IMR-90 (cell line): ENCODE measurements at regions not wholly inside any gene's neighbourhood (a gene's known extent, or its start where the extent isn't known, plus 50 kb on each side); places are given as distances from the start of the nearest gene placed in this dataset.

ENCODE experiments used
- ATAC-seq: fragments of 200-7000 bp; cut with Tn5 transposase; 2 replicates; pipeline ENCODE4 v1.9.1; 2020; ENCODE audit warnings: low read depth, mild to moderate bottlenecking, moderate library complexity
- BruUV-seq: library from RNA; stranded (reverse); fragments of 400-500 nt; replicated peaks from 2 replicates; lab custom pipeline; 2021; lab: Mats Ljungman, UMichigan
- CTCF ChIA-PET: fragments of 300-600 bp; formaldehyde crosslinking; extraction: SDS; loops from one replicate; lab custom pipeline; 2021; ENCODE audit warnings: antibody characterized with exemption; lab: Yijun Ruan, JAX
- POLR2A ChIA-PET: fragments of 300-600 bp; sonication (Branson Sonifier 250); formaldehyde crosslinking; loops from one replicate; lab custom pipeline; 2022; ENCODE audit warnings: antibody characterized with exemption; ENCODE audit not compliant: unreplicated experiment; lab: Charles Lee
- DNase-seq: peaks from one replicate; pipeline ENCODE4 v3.0.0; 2013
- H2AFZ ChIP-seq: replicated peaks from 2 replicates; pipeline ENCODE3; 2013; ENCODE audit warnings: low read length, mild to moderate bottlenecking; ENCODE audit not compliant: poor library complexity
- H2AK5ac ChIP-seq: 2 replicates; pipeline ENCODE4 v1.6.1; 2013; ENCODE audit warnings: low read depth, low read length, inconsistent platforms
- H2AK9ac ChIP-seq: replicated peaks from 2 replicates; pipeline ENCODE3; 2013; ENCODE audit warnings: mild to moderate bottlenecking, low read depth, low read length, moderate library complexity; ENCODE audit not compliant: poor library complexity
- H2BK120ac ChIP-seq: 2 replicates; pipeline ENCODE4 v1.6.1; 2013; ENCODE audit warnings: low read depth, low read length, inconsistent platforms
- H2BK15ac ChIP-seq: 3 replicates; pipeline ENCODE4 v1.6.1; 2013; ENCODE audit warnings: low read depth, low read length, inconsistent platforms
- H2BK20ac ChIP-seq: 2 replicates; pipeline ENCODE4 v1.6.1; 2013; ENCODE audit warnings: low read depth, mild to moderate bottlenecking, inconsistent platforms, low read length, moderate library complexity
- H2BK5ac ChIP-seq: 2 replicates; pipeline ENCODE4 v1.6.1; 2013; ENCODE audit warnings: mild to moderate bottlenecking, low read depth, low read length, inconsistent platforms; ENCODE audit not compliant: poor library complexity, severe bottlenecking
- H3K14ac ChIP-seq: replicated peaks from 2 replicates; pipeline ENCODE4 v1.6.1; 2013; ENCODE audit warnings: low read depth, low read length, inconsistent platforms
- H3K18ac ChIP-seq: 2 replicates; pipeline ENCODE4 v1.6.1; 2013; ENCODE audit warnings: low read depth, low read length, control low read depth
- H3K23ac ChIP-seq: 2 replicates; pipeline ENCODE4 v1.6.1; 2013; ENCODE audit warnings: low read depth, low read length, inconsistent platforms
- H3K27ac ChIP-seq: 2 replicates; pipeline ENCODE4 v1.5.1; 2013; ENCODE audit warnings: mild to moderate bottlenecking, control low read depth, low read length; ENCODE audit not compliant: insufficient read depth
- H3K27me3 ChIP-seq: 2 replicates; pipeline ENCODE4 v1.6.1; 2013; ENCODE audit warnings: low read length; ENCODE audit not compliant: control insufficient read depth, insufficient read depth
- H3K36me3 ChIP-seq: 2 replicates; pipeline ENCODE4 v1.6.1; 2013; ENCODE audit warnings: low read length, mixed read lengths; ENCODE audit not compliant: control insufficient read depth, insufficient read depth
- H3K4ac ChIP-seq: 2 replicates; pipeline ENCODE4 v1.6.1; 2013; ENCODE audit warnings: low read depth, low read length, inconsistent platforms
- H3K4me1 ChIP-seq: 2 replicates; pipeline ENCODE4 v1.6.1; 2013; ENCODE audit warnings: low read length, mixed read lengths; ENCODE audit not compliant: control insufficient read depth, insufficient read depth
- H3K4me2 ChIP-seq: 2 replicates; pipeline ENCODE4 v1.6.1; 2013; ENCODE audit warnings: low read depth, mild to moderate bottlenecking, control low read depth, low read length, moderate library complexity
- H3K4me3 ChIP-seq: 2 replicates; pipeline ENCODE4 v1.5.1; 2013; ENCODE audit warnings: low read depth, mild to moderate bottlenecking, control low read depth, low read length, moderate library complexity; ENCODE audit not compliant: insufficient read depth
- H3K56ac ChIP-seq: 2 replicates; pipeline ENCODE4 v1.6.1; 2013; ENCODE audit warnings: low read length, inconsistent platforms; ENCODE audit not compliant: insufficient read depth; ENCODE audit errors: extremely low read depth
- H3K79me1 ChIP-seq, 2 experiments: 2 replicates each; pipeline ENCODE4 v1.6.1; 2013; ENCODE audit warnings: low read length in 2 of 2, inconsistent platforms in 1 of 2, low read depth in 1 of 2
- H3K9ac ChIP-seq: 2 replicates; pipeline ENCODE4 v1.6.1; 2013; ENCODE audit warnings: low read depth, low read length, control low read depth
- H3K9me1 ChIP-seq: 2 replicates; pipeline ENCODE4 v1.6.1; 2013; ENCODE audit warnings: low read length, inconsistent platforms; ENCODE audit not compliant: insufficient read depth
- H3K9me3 ChIP-seq: 2 replicates; pipeline ENCODE4 v1.6.1; 2013; ENCODE audit warnings: low read length; ENCODE audit not compliant: control insufficient read depth, insufficient read depth
- H4K20me1 ChIP-seq: 2 replicates; pipeline ENCODE4 v1.6.1; 2013; ENCODE audit warnings: low read length, inconsistent platforms; ENCODE audit not compliant: insufficient read depth
- H4K5ac ChIP-seq: 2 replicates; pipeline ENCODE4 v1.6.1; 2013; ENCODE audit warnings: mild to moderate bottlenecking, low read depth, low read length, control low read depth
- H4K8ac ChIP-seq, 2 experiments: 2 replicates each; pipeline ENCODE4 v1.6.1; 2013; ENCODE audit warnings: low read depth in 2 of 2, low read length in 2 of 2, control low read depth in 1 of 2, inconsistent platforms in 1 of 2
- H4K91ac ChIP-seq: 2 replicates; pipeline ENCODE4 v1.6.1; 2013; ENCODE audit warnings: low read depth, low read length, inconsistent platforms; ENCODE audit not compliant: insufficient read depth
- BHLHE40 ChIP-seq: fragments of 150-350 bp; IDR thresholded peaks from 2 replicates; pipeline ENCODE4 v1.6.1; 2016; ENCODE audit warnings: mild to moderate bottlenecking, low read depth, low read length
- CHD1 ChIP-seq: IDR thresholded peaks from 2 replicates; pipeline ENCODE4 v1.6.1; 2012; ENCODE audit warnings: low read depth, low read length, improper control_type of control experiment
- MAZ ChIP-seq: IDR thresholded peaks from 2 replicates; pipeline ENCODE4 v1.6.1; 2012; ENCODE audit warnings: low read depth, mild to moderate bottlenecking, low read length, improper control_type of control experiment, moderate library complexity, borderline replicate concordance
- MXI1 ChIP-seq: IDR thresholded peaks from 2 replicates; pipeline ENCODE4 v1.6.1; 2012; ENCODE audit warnings: low read depth, mild to moderate bottlenecking, low read length, moderate library complexity, borderline replicate concordance
- NFE2L2 ChIP-seq: fragments of 150-350 bp; IDR thresholded peaks from 2 replicates; pipeline ENCODE4 v1.6.1; 2016; ENCODE audit warnings: low read depth, mild to moderate bottlenecking, low read length
- RAD21 ChIP-seq: IDR thresholded peaks from 2 replicates; pipeline ENCODE4 v1.6.1; 2012; ENCODE audit warnings: low read length, improper control_type of control experiment
- RCOR1 ChIP-seq: IDR thresholded peaks from 2 replicates; pipeline ENCODE4 v1.6.1; 2012; ENCODE audit warnings: mild to moderate bottlenecking, low read length, improper control_type of control experiment; ENCODE audit not compliant: insufficient replicate concordance
- RFX5 ChIP-seq: IDR thresholded peaks from 2 replicates; pipeline ENCODE4 v1.8.0; 2012; ENCODE audit warnings: low read depth, mild to moderate bottlenecking, low read length, moderate library complexity
- SMC3 ChIP-seq: fragments of 150-350 bp; IDR thresholded peaks from 2 replicates; pipeline ENCODE4 v1.6.1; 2016; ENCODE audit warnings: low read depth, mild to moderate bottlenecking, antibody characterized with exemption, low read length, moderate library complexity
- USF2 ChIP-seq: fragments of 150-350 bp; IDR thresholded peaks from 2 replicates; pipeline ENCODE4 v1.6.1; 2017; ENCODE audit warnings: mild to moderate bottlenecking, antibody characterized with exemption, low read length, low read depth
- WGBS, 2 experiments: methylation state at CpG; one replicate each; pipeline versions ENCODE4 v1.1.5 to v1.1.7; 2013; ENCODE audit warnings: missing lambda C conversion rate in 2 of 2; ENCODE audit not compliant: insufficient read length in 1 of 2; ENCODE audit errors: extremely low coverage in 2 of 2; 5-methylcytosine and 5-hydroxymethylcytosine counted together
- dilution Hi-C: fragments of 300-500 bp; cut with HindIII; formaldehyde crosslinking; loops from one replicate; pipeline ENCODE4 v1.14.3; 2018; ENCODE audit warnings: low sequenced_read_pairs; ENCODE audit not compliant: unreplicated experiment
- in situ Hi-C: fragments of 300-500 bp; cut with MboI; formaldehyde crosslinking; loops from 3 replicates; pipeline ENCODE4 v1.14.3; 2019; ENCODE audit warnings: low sequenced_read_pairs, inconsistent platforms, mixed read lengths
- intact Hi-C: fragments of 100-400 bp; cut with micrococcal nuclease; formaldehyde crosslinking; loops from 2 replicates; pipeline ENCODE4 v1.10.0; 2022
- TF ChIP-seq, protein P1 (sequence below): conservative IDR thresholded peaks from 2 replicates; pipeline ENCODE4 v1.5.1; 2012; ENCODE audit warnings: mild to moderate bottlenecking, low read depth, low read length, improper control_type of control experiment
- TF ChIP-seq, protein P2 (sequence below): fragments of 150-350 bp; IDR thresholded peaks from 2 replicates; pipeline ENCODE4 v1.6.1; 2016; ENCODE audit warnings: low read depth, mild to moderate bottlenecking, low read length, moderate library complexity, borderline replicate concordance

DNA sequence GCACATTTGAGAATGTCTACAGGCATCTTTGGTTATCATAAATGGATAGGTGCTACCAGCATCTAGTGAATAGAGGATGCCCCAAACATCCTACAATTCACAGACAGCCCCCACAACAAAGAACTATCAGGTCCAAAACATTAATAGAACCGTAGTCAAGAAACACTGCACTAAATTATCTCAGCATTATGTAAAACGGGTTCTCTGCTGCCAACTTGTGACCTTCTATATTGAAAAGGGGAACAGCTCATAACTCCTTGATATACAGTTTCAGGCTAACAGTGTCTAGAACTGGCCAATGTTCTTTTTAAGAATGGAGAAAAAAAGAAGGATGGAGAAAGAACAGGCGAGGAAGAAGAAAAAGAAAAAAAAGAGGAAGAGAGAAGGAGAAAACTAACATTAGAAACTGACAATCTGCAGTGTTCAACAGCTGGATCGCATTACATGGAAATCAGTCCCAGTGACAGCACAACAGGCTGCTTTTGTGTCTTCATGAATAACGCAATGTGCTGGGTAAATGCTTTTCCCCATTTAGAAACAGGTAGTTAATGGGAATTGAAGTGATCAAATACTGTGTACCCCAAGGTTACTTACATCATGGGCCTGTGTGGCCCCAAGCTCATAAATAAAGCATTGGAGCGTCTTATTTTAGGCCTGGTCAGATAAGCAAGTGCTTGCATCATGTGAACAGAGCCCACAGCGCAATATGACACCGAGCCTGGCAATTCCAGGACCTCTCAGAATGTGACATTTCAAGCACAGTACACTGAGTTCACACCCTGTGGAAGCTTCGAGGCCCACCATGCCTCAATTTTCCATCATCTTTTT lies 339.5 kb downstream of the DHX15 start (continued):
- no peak for TF ChIP-seq RFX5

DNA sequence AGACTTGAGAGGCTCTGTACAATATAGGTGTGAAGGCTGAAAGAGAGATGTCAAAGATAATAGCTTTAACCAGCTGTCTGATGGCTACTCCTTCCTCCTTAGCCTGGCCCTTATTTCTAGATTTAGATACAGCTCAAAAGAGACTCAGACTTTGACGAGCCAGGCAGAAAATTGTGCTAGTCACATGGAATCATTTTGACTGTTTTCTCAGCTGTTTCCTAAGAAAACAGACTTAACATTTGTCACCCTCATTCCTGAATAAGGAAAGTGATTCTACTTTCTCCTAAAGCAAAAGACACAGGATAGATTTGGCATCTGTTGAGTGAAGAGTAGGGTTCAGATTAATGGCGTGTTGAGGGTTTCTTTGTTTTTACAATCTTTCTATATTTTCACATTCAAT lies 340.7 kb downstream of the DHX15 start:
- Histone ChIP-seq H2BK15ac (no peak overlapping the region), H3K4me1 (no peaks in the 10 kb centered on the region; the same call in 1 of the 2 replicates), H4K5ac (no peak overlapping the region), H3K9me3 (no peaks in the 10 kb centered on the region), H2AK9ac (no peak overlapping the region), H3K27me3 (peaks cover 5% of the 10 kb centered on the region), H3K18ac (no peak overlapping the region), H3K79me1 (no peaks in the 10 kb centered on the region), H3K36me3 (no peaks in the 10 kb centered on the region), H3K4me2 (no peak overlapping the region), H2BK5ac (no peak overlapping the region), H3K14ac (no peak overlapping the region), H2AFZ (no peak overlapping the region), H2BK20ac (no peak overlapping the region), H3K9ac (no peak overlapping the region), H3K9me1 (no peaks in the 10 kb centered on the region), H3K56ac (no peak overlapping the region), H4K91ac (no peak overlapping the region), H2AK5ac (no peak overlapping the region), H2BK120ac (no peak overlapping the region), H3K4ac (no peak overlapping the region), H3K23ac (no peak overlapping the region), H3K27ac (no peak overlapping the region), H4K20me1 (no peaks in the 10 kb centered on the region), H3K4me3 (no peak overlapping the region), H4K8ac (no peak overlapping the region)
- ChIA-PET POLR2A (interaction anchor here (0.5 kb wide), 1 partner anchor 82 kb away, joined by 3 read pairs; no protein-coding TSS in a partner anchor), CTCF (no interaction called here)
- dilution Hi-C loops (no loop called here), intact Hi-C loops (no loop called here), in situ Hi-C loops (no loop called here)
- WGBS, 2 experiments: no CpG with 5 or more reads among the region's 2 CpGs
- ATAC-seq: no peak
- no TSS peak for BruUV-seq
- no peak for DNase-seq
- TF ChIP-seq USF2 (no peak), RFX5 (no peak), RCOR1 (no peak), MAZ (no peak), NFE2L2 (no peak), CHD1 (no peak), BHLHE40 (no peak), RAD21 (no peak), SMC3 (no peak), MXI1 (no peak)
- TF ChIP-seq, protein P1, sequence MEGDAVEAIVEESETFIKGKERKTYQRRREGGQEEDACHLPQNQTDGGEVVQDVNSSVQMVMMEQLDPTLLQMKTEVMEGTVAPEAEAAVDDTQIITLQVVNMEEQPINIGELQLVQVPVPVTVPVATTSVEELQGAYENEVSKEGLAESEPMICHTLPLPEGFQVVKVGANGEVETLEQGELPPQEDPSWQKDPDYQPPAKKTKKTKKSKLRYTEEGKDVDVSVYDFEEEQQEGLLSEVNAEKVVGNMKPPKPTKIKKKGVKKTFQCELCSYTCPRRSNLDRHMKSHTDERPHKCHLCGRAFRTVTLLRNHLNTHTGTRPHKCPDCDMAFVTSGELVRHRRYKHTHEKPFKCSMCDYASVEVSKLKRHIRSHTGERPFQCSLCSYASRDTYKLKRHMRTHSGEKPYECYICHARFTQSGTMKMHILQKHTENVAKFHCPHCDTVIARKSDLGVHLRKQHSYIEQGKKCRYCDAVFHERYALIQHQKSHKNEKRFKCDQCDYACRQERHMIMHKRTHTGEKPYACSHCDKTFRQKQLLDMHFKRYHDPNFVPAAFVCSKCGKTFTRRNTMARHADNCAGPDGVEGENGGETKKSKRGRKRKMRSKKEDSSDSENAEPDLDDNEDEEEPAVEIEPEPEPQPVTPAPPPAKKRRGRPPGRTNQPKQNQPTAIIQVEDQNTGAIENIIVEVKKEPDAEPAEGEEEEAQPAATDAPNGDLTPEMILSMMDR: no peak
- TF ChIP-seq, protein P2, sequence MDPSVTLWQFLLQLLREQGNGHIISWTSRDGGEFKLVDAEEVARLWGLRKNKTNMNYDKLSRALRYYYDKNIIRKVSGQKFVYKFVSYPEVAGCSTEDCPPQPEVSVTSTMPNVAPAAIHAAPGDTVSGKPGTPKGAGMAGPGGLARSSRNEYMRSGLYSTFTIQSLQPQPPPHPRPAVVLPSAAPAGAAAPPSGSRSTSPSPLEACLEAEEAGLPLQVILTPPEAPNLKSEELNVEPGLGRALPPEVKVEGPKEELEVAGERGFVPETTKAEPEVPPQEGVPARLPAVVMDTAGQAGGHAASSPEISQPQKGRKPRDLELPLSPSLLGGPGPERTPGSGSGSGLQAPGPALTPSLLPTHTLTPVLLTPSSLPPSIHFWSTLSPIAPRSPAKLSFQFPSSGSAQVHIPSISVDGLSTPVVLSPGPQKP: no peak
